HEK293 (cell line): ENCODE measurements at regions not wholly inside any gene's neighbourhood (a gene's known extent, or its start where the extent isn't known, plus 50 kb on each side); places are given as distances from the start of the nearest gene placed in this dataset.

Source experiments
- FEZF1 ChIP-seq: fragments of 450-650 bp; formaldehyde crosslinking; IDR thresholded peaks from 2 replicates; pipeline ENCODE4 v1.5.1; 2016; ENCODE audit warnings: missing biosample characterization, missing genetic modification characterization
- GLI4 ChIP-seq: fragments of 450-650 bp; formaldehyde crosslinking; IDR thresholded peaks from 2 replicates; pipeline ENCODE4 v1.5.1; 2016; ENCODE audit warnings: missing biosample characterization, missing genetic modification characterization
- GLIS1 ChIP-seq: fragments of 450-650 bp; formaldehyde crosslinking; IDR thresholded peaks from 2 replicates; pipeline ENCODE4 v1.5.1; 2016; ENCODE audit warnings: missing biosample characterization, missing genetic modification characterization
- KLF10 ChIP-seq: fragments of 450-650 bp; IDR thresholded peaks from 2 replicates; pipeline ENCODE4 v1.5.1; 2018; ENCODE audit warnings: missing biosample characterization, mild to moderate bottlenecking, missing genetic modification characterization
- KLF16 ChIP-seq: fragments of 450-650 bp; formaldehyde crosslinking; IDR thresholded peaks from 2 replicates; pipeline ENCODE4 v1.5.1; 2017; ENCODE audit warnings: missing biosample characterization, missing genetic modification characterization
- KLF7 ChIP-seq: fragments of 450-650 bp; formaldehyde crosslinking; IDR thresholded peaks from 2 replicates; pipeline ENCODE4 v1.5.1; 2016; ENCODE audit warnings: missing biosample characterization, missing genetic modification characterization, borderline replicate concordance
- KLF9 ChIP-seq: fragments of 450-650 bp; formaldehyde crosslinking; IDR thresholded peaks from 2 replicates; pipeline ENCODE4 v1.5.1; 2016; ENCODE audit warnings: missing biosample characterization, missing genetic modification characterization, low read depth
- MZF1 ChIP-seq: fragments of 450-650 bp; formaldehyde crosslinking; IDR thresholded peaks from 2 replicates; pipeline ENCODE4 v1.5.1; 2017; ENCODE audit warnings: missing biosample characterization, missing genetic modification characterization, borderline replicate concordance
- OVOL3 ChIP-seq: fragments of 450-650 bp; formaldehyde crosslinking; IDR thresholded peaks from 2 replicates; pipeline ENCODE4 v1.5.1; 2016; ENCODE audit warnings: missing biosample characterization, missing genetic modification characterization
- SCRT2 ChIP-seq: fragments of 450-650 bp; formaldehyde crosslinking; IDR thresholded peaks from 2 replicates; pipeline ENCODE4 v1.5.1; 2016; ENCODE audit warnings: missing biosample characterization, missing genetic modification characterization
- TCF7L2 ChIP-seq: IDR thresholded peaks from 2 replicates; pipeline ENCODE4 v1.6.1; 2011; ENCODE audit warnings: low read depth, mild to moderate bottlenecking, inconsistent platforms, low read length, moderate library complexity, borderline replicate concordance
- WT1 ChIP-seq: fragments of 450-650 bp; formaldehyde crosslinking; IDR thresholded peaks from 2 replicates; pipeline ENCODE4 v1.5.1; 2016; ENCODE audit warnings: missing biosample characterization, missing genetic modification characterization
- YY2 ChIP-seq: fragments of 450-650 bp; formaldehyde crosslinking; IDR thresholded peaks from 2 replicates; pipeline ENCODE4 v1.5.1; 2016; ENCODE audit warnings: missing biosample characterization, missing genetic modification characterization
- ZBTB21 ChIP-seq: fragments of 450-650 bp; formaldehyde crosslinking; IDR thresholded peaks from 2 replicates; pipeline ENCODE4 v1.5.1; 2017; ENCODE audit warnings: missing biosample characterization, missing genetic modification characterization
- ZEB2 ChIP-seq: fragments of 450-650 bp; formaldehyde crosslinking; IDR thresholded peaks from 2 replicates; pipeline ENCODE4 v1.5.1; 2016; ENCODE audit warnings: missing biosample characterization, missing genetic modification characterization
- ZNF10 ChIP-seq: fragments of 450-650 bp; formaldehyde crosslinking; IDR thresholded peaks from 2 replicates; pipeline ENCODE4 v1.5.1; 2017; ENCODE audit warnings: missing biosample characterization, missing genetic modification characterization
- ZNF24 ChIP-seq: fragments of 450-650 bp; formaldehyde crosslinking; IDR thresholded peaks from 2 replicates; pipeline ENCODE4 v1.5.1; 2016; ENCODE audit warnings: missing biosample characterization, missing genetic modification characterization
- ZNF341 ChIP-seq: fragments of 450-650 bp; formaldehyde crosslinking; IDR thresholded peaks from 2 replicates; pipeline ENCODE4; 2016; ENCODE audit warnings: low read depth, missing biosample characterization, missing genetic modification characterization
- ZNF391 ChIP-seq: fragments of 450-650 bp; formaldehyde crosslinking; IDR thresholded peaks from 2 replicates; pipeline ENCODE4 v1.5.1; 2016; ENCODE audit warnings: low read depth, missing biosample characterization, missing genetic modification characterization, borderline replicate concordance
- ZNF394 ChIP-seq: fragments of 450-650 bp; formaldehyde crosslinking; IDR thresholded peaks from 2 replicates; pipeline ENCODE4 v1.5.1; 2016; ENCODE audit warnings: missing biosample characterization, missing genetic modification characterization, mild to moderate bottlenecking, moderate library complexity, borderline replicate concordance
- ZNF48 ChIP-seq: fragments of 450-650 bp; formaldehyde crosslinking; IDR thresholded peaks from 2 replicates; pipeline ENCODE4 v1.5.1; 2016; ENCODE audit warnings: missing biosample characterization, missing genetic modification characterization
- ZNF560 ChIP-seq: fragments of 450-650 bp; formaldehyde crosslinking; IDR thresholded peaks from 2 replicates; pipeline ENCODE4 v1.5.1; 2017; ENCODE audit warnings: missing biosample characterization, missing genetic modification characterization, borderline replicate concordance
- ZNF629 ChIP-seq: fragments of 450-650 bp; formaldehyde crosslinking; IDR thresholded peaks from 2 replicates; pipeline ENCODE4 v1.5.1; 2017; ENCODE audit warnings: missing biosample characterization, missing genetic modification characterization
- ZNF76 ChIP-seq: fragments of 450-650 bp; formaldehyde crosslinking; IDR thresholded peaks from 2 replicates; pipeline ENCODE4; 2016; ENCODE audit warnings: low read depth, missing biosample characterization, missing genetic modification characterization, borderline replicate concordance
- ZNF792 ChIP-seq: fragments of 450-650 bp; formaldehyde crosslinking; IDR thresholded peaks from 2 replicates; pipeline ENCODE4 v1.5.1; 2016; ENCODE audit warnings: missing biosample characterization, missing genetic modification characterization
- TF ChIP-seq, protein P1 (sequence below): fragments of 450-650 bp; formaldehyde crosslinking; IDR thresholded peaks from 2 replicates; pipeline ENCODE4 v1.5.1; 2016; ENCODE audit warnings: missing biosample characterization, missing genetic modification characterization, borderline replicate concordance
- TF ChIP-seq, protein P2 (sequence below): fragments of 450-650 bp; formaldehyde crosslinking; IDR thresholded peaks from 2 replicates; pipeline ENCODE4 v1.5.1; 2017; ENCODE audit warnings: missing biosample characterization, mild to moderate bottlenecking, missing genetic modification characterization, moderate library complexity
- TF ChIP-seq, protein P3 (sequence below): fragments of 450-650 bp; formaldehyde crosslinking; IDR thresholded peaks from 2 replicates; pipeline ENCODE4 v1.5.1; 2016; ENCODE audit warnings: missing biosample characterization, missing genetic modification characterization
- TF ChIP-seq, protein P4 (sequence below): fragments of 450-650 bp; formaldehyde crosslinking; IDR thresholded peaks from 2 replicates; pipeline ENCODE4 v1.5.1; 2016; ENCODE audit warnings: missing biosample characterization, missing genetic modification characterization
- TF ChIP-seq, protein P5 (sequence below): fragments of 450-650 bp; formaldehyde crosslinking; IDR thresholded peaks from 2 replicates; pipeline ENCODE4 v1.5.1; 2016; ENCODE audit warnings: missing biosample characterization, missing genetic modification characterization

DNA sequence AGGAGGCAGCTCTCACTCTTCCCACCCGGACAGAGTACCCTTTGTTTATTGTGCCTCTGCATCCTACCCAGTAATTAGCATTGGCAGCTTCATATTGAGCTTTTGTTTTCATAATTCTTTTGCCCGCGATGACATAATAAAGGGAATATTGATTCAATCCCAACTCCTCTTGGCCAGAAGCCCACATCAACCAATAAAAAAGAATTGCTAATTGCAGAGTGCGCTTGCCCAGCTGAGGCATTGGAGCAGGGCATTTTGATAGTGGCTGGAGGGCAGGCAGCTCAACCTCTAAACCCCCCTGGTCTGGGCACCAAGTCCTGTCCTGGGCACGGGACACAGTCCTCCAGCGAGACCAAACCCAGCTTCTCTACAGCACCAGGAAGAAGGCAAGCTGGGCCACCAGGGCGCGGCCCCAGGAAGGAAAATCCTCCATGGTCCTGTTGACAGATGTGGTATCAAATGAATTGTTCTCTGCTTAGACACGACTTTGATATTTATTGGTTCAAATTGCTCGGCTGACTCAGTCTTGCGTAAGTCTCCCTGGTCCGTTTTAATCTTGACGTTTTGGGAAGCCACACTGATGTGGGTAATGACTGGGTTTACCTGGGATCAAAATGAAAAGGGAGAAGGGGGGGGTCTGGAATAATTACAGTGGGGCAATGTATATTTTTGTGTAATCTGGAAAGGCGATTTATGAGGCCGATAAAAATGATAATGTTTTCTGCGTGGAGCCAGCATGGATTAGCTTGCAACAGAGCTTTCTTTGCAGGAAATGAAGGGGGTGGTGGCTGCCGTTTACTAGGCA lies 220.7 kb upstream of the MSX2 start (continued):
- TF ChIP-seq, protein P1, sequence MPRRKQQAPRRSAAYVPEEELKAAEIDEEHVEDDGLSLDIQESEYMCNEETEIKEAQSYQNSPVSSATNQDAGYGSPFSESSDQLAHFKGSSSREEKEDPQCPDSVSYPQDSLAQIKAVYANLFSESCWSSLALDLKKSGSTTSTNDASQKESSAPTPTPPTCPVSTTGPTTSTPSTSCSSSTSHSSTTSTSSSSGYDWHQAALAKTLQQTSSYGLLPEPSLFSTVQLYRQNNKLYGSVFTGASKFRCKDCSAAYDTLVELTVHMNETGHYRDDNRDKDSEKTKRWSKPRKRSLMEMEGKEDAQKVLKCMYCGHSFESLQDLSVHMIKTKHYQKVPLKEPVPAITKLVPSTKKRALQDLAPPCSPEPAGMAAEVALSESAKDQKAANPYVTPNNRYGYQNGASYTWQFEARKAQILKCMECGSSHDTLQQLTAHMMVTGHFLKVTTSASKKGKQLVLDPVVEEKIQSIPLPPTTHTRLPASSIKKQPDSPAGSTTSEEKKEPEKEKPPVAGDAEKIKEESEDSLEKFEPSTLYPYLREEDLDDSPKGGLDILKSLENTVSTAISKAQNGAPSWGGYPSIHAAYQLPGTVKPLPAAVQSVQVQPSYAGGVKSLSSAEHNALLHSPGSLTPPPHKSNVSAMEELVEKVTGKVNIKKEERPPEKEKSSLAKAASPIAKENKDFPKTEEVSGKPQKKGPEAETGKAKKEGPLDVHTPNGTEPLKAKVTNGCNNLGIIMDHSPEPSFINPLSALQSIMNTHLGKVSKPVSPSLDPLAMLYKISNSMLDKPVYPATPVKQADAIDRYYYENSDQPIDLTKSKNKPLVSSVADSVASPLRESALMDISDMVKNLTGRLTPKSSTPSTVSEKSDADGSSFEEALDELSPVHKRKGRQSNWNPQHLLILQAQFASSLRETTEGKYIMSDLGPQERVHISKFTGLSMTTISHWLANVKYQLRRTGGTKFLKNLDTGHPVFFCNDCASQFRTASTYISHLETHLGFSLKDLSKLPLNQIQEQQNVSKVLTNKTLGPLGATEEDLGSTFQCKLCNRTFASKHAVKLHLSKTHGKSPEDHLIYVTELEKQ = peak; percentile 98
- TF ChIP-seq, protein P2, sequence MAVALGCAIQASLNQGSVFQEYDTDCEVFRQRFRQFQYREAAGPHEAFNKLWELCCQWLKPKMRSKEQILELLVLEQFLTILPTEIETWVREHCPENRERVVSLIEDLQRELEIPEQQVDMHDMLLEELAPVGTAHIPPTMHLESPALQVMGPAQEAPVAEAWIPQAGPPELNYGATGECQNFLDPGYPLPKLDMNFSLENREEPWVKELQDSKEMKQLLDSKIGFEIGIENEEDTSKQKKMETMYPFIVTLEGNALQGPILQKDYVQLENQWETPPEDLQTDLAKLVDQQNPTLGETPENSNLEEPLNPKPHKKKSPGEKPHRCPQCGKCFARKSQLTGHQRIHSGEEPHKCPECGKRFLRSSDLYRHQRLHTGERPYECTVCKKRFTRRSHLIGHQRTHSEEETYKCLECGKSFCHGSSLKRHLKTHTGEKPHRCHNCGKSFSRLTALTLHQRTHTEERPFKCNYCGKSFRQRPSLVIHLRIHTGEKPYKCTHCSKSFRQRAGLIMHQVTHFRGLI = peak; percentile 52
- TF ChIP-seq ZNF341 (tag by site-specific recombination) = peak; percentile 64
- TF ChIP-seq WT1 = peak; percentile 98
- peak; percentile 20; the same call in 1 of the 2 replicates for TF ChIP-seq KLF7 (tag by site-specific recombination)
- TF ChIP-seq, protein P3, sequence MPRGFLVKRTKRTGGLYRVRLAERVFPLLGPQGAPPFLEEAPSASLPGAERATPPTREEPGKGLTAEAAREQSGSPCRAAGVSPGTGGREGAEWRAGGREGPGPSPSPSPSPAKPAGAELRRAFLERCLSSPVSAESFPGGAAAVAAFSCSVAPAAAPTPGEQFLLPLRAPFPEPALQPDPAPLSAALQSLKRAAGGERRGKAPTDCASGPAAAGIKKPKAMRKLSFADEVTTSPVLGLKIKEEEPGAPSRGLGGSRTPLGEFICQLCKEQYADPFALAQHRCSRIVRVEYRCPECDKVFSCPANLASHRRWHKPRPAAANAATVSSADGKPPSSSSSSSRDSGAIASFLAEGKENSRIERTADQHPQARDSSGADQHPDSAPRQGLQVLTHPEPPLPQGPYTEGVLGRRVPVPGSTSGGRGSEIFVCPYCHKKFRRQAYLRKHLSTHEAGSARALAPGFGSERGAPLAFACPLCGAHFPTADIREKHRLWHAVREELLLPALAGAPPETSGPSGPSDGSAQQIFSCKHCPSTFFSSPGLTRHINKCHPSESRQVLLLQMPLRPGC (tag by site-specific recombination) = peak; percentile 99
- TF ChIP-seq GLIS1 = peak; percentile 93
- peak; percentile 69 for TF ChIP-seq ZNF10
- no peak for TF ChIP-seq KLF16
- TF ChIP-seq SCRT2 = peak; percentile 73
- no peak for TF ChIP-seq ZNF48 (tag by site-specific recombination)
- peak; percentile 77 for TF ChIP-seq OVOL3 (tag by site-specific recombination)
- TF ChIP-seq ZNF629 (tag by site-specific recombination) = peak; percentile 96
- TF ChIP-seq KLF10 = peak; percentile 92
- peak; percentile 91 for TF ChIP-seq ZNF24 (tag by site-specific recombination)
- no peak for TF ChIP-seq YY2
- no peak for TF ChIP-seq ZNF560 (tag by site-specific recombination)
- TF ChIP-seq ZNF394 (tag by site-specific recombination) = peak; percentile 91
- TF ChIP-seq FEZF1 (tag by site-specific recombination) = peak; percentile 89
- TF ChIP-seq ZBTB21 = peak; percentile 70
- TF ChIP-seq KLF9 (tag by site-specific recombination) = peak; percentile 77
- TF ChIP-seq ZEB2 = peak; percentile 98
- peak; percentile 88 for TF ChIP-seq ZNF391 (tag by site-specific recombination)
- no peak for TF ChIP-seq GLI4
- TF ChIP-seq MZF1 (tag by site-specific recombination) = 0 out of 2 replicates have a peak, but pooled peaks have one; percentile 12
- TF ChIP-seq ZNF792 (tag by site-specific recombination) = no peak
- TF ChIP-seq TCF7L2 = peak; percentile 97
- TF ChIP-seq ZNF76 (tag by site-specific recombination) = peak; percentile 70
- TF ChIP-seq, protein P4, sequence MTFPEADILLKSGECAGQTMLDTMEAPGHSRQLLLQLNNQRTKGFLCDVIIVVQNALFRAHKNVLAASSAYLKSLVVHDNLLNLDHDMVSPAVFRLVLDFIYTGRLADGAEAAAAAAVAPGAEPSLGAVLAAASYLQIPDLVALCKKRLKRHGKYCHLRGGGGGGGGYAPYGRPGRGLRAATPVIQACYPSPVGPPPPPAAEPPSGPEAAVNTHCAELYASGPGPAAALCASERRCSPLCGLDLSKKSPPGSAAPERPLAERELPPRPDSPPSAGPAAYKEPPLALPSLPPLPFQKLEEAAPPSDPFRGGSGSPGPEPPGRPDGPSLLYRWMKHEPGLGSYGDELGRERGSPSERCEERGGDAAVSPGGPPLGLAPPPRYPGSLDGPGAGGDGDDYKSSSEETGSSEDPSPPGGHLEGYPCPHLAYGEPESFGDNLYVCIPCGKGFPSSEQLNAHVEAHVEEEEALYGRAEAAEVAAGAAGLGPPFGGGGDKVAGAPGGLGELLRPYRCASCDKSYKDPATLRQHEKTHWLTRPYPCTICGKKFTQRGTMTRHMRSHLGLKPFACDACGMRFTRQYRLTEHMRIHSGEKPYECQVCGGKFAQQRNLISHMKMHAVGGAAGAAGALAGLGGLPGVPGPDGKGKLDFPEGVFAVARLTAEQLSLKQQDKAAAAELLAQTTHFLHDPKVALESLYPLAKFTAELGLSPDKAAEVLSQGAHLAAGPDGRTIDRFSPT (tag by site-specific recombination) = peak; percentile 80
- TF ChIP-seq, protein P5, sequence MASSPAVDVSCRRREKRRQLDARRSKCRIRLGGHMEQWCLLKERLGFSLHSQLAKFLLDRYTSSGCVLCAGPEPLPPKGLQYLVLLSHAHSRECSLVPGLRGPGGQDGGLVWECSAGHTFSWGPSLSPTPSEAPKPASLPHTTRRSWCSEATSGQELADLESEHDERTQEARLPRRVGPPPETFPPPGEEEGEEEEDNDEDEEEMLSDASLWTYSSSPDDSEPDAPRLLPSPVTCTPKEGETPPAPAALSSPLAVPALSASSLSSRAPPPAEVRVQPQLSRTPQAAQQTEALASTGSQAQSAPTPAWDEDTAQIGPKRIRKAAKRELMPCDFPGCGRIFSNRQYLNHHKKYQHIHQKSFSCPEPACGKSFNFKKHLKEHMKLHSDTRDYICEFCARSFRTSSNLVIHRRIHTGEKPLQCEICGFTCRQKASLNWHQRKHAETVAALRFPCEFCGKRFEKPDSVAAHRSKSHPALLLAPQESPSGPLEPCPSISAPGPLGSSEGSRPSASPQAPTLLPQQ = peak; percentile 66
